LNCaP clone FGC (cell line): ENCODE measurements at regions not wholly inside any gene's neighbourhood (a gene's known extent, or its start where the extent isn't known, plus 50 kb on each side); places are given as distances from the start of the nearest gene placed in this dataset.

Source experiments
- DNase-seq: peaks from one replicate; pipeline ENCODE4 v3.0.0-alpha.2; 2011; ENCODE audit warnings: low read depth
- H3K4me3 ChIP-seq: 2 replicates; pipeline ENCODE4 v1.5.1; 2011; ENCODE audit warnings: mild to moderate bottlenecking, low read depth, low read length, control low read depth
- CTCF ChIP-seq: IDR thresholded peaks from 2 replicates; pipeline ENCODE4 v1.5.1; 2012; ENCODE audit warnings: mild to moderate bottlenecking; ENCODE audit not compliant: control insufficient read depth, insufficient read depth; ENCODE audit errors: extremely low read depth

GRCh38 chr7:48734695-48735406 lies 189.5 kb upstream of the CDC14C start:
- no peak overlapping the region for H3K4me3 ChIP-seq
- DNase-seq: no peak
- no peak for TF ChIP-seq CTCF

GRCh38 chr7:48741545-48741944 lies 182.8 kb upstream of the CDC14C start:
- H3K4me3 ChIP-seq: no peak overlapping the region
- no peak for TF ChIP-seq CTCF
- no peak for DNase-seq

- no peak overlapping the region for H3K4me3 ChIP-seq
- no peak for TF ChIP-seq CTCF
- DNase-seq: peak; percentile 15
These were observed 182.1 kb upstream of the CDC14C start for GRCh38 chr7:48742079-48742798.

- DNase-seq: no peak
- H3K4me3 ChIP-seq: no peak overlapping the region
- TF ChIP-seq CTCF: no peak
These were observed 176.1 kb upstream of the CDC14C start for GRCh38 chr7:48748081-48748833.

GRCh38 chr7:48755061-48755555 lies 169.2 kb upstream of the CDC14C start:
- no peak for TF ChIP-seq CTCF
- no peak overlapping the region for H3K4me3 ChIP-seq
- DNase-seq: no peak

- H3K4me3 ChIP-seq: no peak overlapping the region
- no peak for DNase-seq
- TF ChIP-seq CTCF: no peak
These were observed 164.8 kb upstream of the CDC14C start for GRCh38 chr7:48759431-48760080.
